ELF-1 (cell line): ENCODE measurements at regions not wholly inside any gene's neighbourhood (a gene's known extent, or its start where the extent isn't known, plus 50 kb on each side); places are given as distances from the start of the nearest gene placed in this dataset.
"Not testable (repeated sequence)": the region's sequence is repeated elsewhere in the genome, so short reads cannot be mapped to it uniquely, and the experiment has no call there.

Source experiments
- DNase-seq: peaks from one replicate; pipeline ENCODE4 v3.0.0-alpha.2; 2016; ENCODE audit warnings: low read depth, low spot score

DNA sequence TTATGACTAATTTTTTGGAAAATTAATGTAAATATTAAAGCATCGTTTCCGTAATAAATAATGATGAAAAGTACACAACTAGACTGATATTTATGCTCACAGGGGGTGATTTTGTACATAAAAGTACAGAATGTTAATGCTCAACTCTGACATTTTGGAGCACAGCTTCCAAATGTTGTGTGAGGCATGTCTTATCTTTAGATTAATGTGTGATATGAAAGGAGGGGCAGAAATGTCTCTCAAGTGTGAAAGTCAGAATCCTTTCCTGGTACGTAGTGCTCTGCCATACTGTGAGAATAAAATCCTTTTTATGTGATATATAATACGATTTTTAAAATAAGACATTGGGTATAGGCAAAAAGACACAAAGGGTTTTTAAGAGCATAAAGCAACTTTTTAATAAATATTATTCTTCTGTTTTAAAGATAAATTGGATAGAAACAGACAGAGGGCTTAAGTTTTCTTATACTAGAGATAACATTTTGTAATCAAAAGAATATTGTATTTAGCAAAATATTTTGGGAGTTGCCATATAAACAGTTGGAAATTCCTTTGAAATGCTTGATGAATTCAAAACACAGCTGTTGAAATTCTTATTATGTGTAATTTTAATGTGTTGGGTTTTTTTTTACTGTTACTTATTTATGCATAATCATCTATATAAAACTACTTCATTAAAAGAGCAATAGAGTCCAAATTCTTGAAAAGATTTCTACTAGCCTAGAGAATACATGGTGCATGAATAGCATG lies 389.7 kb downstream of the RAP2B start:
- DNase-seq: no peak

- DNase-seq: no peak
Measured at GRCh38 chr3:153552887-153553604, 391.0 kb downstream of the RAP2B start.

DNA sequence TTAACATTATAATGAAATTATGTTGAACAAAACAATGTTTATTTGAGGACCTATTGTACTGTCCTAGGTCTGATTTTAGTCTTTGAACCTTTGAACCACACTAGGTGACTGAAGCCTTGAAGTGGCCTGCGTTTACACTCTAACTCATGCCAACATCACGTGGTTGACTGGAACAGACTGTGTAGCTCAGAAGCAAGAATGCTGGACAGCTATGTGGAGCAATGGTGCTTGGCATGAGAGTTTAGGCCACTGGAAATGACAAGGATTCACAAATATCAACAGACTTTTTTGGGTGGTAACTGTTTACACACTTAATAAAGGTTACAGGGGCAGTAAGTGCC lies 391.5 kb downstream of the RAP2B start:
- no peak for DNase-seq

DNA sequence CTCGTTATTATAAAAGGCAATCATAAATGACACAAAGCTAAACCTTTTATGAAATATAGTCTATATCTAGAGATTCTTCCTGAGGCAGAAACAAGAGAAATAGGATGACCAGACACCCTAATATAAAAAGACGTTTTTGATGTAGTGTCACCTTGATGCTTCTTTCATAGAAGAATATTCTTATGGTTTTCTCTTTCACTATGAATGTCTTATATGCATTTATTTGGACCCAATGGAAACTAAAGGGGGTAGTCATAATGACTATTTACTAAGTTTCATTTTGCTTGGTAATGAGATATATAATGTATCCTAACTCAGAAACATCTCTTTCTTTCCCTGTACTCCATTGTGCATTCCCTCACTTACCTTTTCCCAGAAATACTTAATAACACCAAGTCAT lies 393.9 kb downstream of the RAP2B start:
- no peak for DNase-seq

DNA sequence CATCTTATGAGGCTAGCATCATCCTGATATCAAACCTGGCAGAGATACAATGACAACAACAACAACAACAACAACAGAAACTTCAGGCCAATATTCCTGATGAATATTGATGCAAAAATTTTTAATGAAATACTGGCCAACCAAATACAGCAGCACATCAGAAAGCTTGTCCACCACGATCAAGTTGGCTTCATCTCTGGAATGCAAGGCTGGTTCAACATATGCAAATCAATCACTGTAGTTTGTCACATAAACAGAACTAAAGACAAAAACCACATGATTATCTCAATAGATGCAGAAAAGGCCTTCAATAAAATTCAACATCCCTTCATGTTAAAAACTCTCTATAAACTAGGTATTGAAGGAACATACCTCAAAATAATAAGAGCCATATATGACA lies 397.3 kb downstream of the RAP2B start:
- DNase-seq: not testable (repeated sequence)

DNA sequence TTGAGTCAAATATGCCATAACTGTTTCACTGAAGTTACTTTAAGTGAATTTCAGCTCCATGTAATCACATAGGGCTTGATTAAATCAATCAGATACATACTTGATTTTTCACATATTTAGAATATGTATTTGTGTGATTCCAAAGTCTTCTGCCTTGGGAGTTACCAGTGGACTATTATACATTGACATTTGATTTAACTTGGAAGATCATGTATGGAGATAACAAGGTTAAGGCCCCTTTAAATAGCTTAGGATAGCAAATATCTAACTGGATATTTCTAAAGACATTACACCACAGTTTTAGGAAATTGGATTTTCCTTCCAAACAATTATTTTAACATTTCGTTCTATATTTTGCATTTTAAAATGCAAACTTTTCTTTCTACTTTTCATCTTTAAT lies 405.0 kb downstream of the RAP2B start:
- DNase-seq: no peak

- DNase-seq: no peak
Measured at GRCh38 chr3:153567556-153567955, 405.5 kb downstream of the RAP2B start.

- not testable (repeated sequence) for DNase-seq
Measured at GRCh38 chr3:153570481-153570880, 408.5 kb downstream of the RAP2B start.

DNA sequence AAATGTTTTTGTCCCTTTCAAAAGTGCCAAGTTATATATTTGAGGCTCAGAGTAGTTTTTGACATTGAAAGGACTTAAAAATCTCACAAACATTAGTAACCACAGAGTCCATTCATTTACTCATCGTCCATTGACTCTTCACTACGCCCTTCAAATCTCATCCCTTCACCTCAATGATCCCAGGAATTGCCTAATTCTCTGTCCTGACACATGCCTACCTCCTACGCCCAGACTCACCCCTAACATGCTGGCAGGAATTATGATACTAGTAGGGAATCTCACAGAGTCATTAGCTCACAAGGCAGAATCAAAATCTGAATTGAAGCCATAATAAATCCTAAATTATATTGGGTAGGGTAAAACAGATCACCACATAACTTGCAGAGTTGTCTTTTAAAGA lies 410.1 kb downstream of the RAP2B start:
- DNase-seq: no peak

DNA sequence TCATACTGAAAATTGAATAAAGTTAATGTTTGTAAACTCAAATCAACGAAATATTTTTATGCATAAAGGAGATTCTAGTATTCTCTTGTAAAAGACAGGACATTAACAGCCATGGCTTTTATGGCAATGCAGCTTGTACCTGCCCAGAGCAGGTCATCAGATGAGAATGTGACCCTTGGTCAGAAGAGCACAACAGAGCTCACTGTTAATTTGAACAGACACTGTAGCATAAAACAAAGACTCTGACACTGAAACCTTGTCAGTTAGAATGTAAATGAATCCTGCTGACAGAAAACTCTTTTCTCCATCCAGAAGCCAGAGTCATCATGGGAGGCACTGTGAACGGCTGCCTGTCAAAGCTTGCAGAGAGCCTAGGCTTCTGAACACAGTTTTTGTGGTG lies 410.6 kb downstream of the RAP2B start:
- no peak for DNase-seq

GRCh38 chr3:153573481-153573880 lies 411.5 kb downstream of the RAP2B start:
- no peak for DNase-seq

DNA sequence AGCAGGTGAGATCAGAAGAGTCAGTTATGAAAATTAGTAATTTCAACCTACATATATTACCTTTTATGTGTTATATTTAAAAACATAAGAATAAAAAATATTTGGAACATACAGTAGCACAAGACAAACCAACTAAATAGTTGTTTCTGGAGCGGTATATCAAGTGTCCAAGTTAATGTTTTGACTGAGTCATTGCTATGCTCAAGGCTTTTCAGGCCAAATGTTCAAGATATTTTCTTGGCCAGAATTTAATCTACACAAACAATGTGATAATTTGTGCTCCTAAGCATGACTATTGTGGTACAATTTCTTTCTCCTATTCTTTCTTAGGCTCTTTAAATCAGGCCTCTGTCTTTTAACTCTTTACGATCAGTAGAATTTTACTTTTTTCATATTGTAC lies 412.4 kb downstream of the RAP2B start:
- no peak for DNase-seq

- DNase-seq: no peak
Measured at GRCh38 chr3:153577059-153577736, 415.2 kb downstream of the RAP2B start.

DNA sequence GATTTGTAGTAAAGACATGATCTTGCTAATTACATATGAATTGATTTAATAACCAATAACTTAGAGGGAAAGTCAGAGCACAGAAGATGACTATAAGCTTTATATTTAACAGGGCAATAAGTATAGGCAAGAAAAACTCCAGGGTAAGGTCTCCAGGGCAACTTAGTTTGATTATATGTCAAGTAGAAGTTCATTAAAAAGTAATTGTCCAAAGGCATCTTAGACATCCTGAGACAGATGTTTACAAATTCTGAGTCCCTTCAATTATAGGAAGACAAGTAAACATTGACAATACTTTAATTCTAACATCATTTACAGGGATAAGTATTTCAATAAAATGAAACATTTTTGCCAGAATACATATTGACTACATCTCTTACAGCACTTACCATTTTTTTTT lies 416.0 kb downstream of the RAP2B start:
- no peak for DNase-seq

- DNase-seq: no peak
Measured at GRCh38 chr3:153590051-153590450, 428.0 kb downstream of the RAP2B start.

GRCh38 chr3:153591561-153592245 lies 429.7 kb downstream of the RAP2B start:
- no peak for DNase-seq

- no peak for DNase-seq
Measured at GRCh38 chr3:153595186-153595815, 433.3 kb downstream of the RAP2B start.

DNA sequence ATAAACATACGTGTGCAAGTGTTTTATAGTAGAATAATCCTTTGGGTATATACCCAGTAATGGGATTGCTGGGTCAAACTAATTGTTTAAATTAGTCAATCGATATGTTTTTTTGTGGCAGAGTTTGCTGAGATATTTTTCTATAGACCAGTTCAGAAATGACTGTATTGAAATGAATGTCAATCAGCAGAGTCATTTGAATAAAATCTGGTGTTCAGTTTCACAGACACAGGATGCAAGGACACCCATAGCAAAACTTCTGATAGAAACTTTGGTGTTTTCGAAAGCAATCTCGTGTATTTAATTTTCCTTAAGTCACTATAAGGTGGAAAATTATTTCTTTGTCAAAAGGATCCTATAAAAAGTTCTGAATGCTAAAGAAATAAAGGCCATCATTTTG lies 434.4 kb downstream of the RAP2B start:
- DNase-seq: no peak

DNA sequence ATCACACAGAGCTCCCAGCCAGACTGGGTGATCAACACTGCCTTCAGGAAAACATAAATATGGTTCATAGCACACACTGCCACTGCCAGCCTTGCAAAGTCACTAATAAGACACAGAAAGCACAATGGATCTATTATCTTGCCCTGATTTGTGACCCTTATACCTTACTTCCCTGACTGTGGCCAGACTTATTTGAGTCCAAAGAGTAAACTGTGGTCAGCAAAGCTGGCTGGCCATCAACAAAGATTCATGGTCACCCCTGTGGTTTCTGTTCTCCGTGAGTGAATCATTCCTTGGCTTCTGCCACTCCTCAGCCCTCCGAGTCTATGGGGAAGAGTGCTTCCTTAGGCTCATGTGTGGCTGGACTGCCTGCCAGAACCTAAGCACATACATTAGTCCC lies 437.7 kb downstream of the RAP2B start:
- DNase-seq: no peak

DNA sequence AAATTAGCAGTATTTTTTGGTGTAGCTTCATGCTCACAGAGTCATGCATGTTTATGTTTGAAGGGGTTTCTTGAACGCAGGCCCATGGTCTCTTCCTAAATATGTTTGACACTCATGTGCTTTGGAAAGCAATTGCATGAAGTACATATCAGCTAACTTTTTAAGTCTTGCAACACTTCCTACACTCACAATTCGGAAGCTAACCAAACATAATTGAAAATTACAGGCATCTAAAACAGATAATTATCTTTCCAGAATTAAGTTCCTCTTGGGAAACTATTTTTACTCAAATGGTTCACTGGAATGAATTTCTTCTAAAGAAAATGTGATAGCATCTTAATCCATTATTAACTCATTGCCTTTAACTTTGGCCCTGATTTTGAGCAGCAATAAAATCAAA lies 438.9 kb downstream of the RAP2B start:
- DNase-seq: no peak

DNA sequence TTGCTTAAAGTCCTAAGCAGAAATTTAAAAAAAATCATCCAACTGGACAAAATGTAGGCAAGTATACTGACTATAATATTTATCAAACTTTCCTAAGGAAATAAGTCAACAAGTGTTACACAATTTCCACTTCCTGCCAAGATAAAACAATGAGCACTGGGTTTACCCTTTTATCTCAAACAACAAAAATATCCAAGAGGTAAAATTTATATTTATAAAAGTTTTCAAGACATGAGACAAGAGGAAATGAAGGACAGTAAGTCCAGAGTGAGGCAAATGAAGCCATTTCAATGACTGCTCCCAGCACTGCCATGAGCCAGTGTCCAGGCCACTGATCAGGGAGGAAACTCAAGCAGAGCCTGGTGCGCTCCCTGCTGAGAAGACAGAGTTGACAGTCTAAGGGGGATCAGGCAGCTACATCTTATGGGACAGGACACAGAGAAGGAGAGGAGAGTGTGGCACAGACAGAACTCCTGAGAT lies 439.4 kb downstream of the RAP2B start:
- peak; percentile 7 for DNase-seq

- DNase-seq: no peak
Measured at GRCh38 chr3:153602801-153603200, 440.8 kb downstream of the RAP2B start.
